GM12878 (cell line): ENCODE measurements at regions not wholly inside any gene's neighbourhood (a gene's known extent, or its start where the extent isn't known, plus 50 kb on each side); places are given as distances from the start of the nearest gene placed in this dataset.

Experiments used
- ATAC-seq: fragments of 200-7000 bp; cut with Tn5 transposase; 3 replicates; pipeline ENCODE4 v1.9.1; 2020; ENCODE audit warnings: mild to moderate bottlenecking, moderate library complexity
- BruUV-seq: library from RNA; stranded (reverse); fragments of 400-500 nt; replicated peaks from 2 replicates; lab custom pipeline; 2021; lab: Mats Ljungman, UMichigan
- CTCF ChIA-PET: fragments of 300-600 bp; sonication (Branson Sonifier 250); formaldehyde crosslinking; extraction: SDS; loops from one replicate; lab custom pipeline; 2021; ENCODE audit warnings: inconsistent platforms; lab: Yijun Ruan, JAX
- POLR2A ChIA-PET: fragments of 350-600 bp; formaldehyde crosslinking; extraction: SDS; loops from one replicate; lab custom pipeline; 2021; ENCODE audit warnings: inconsistent platforms; lab: Charles Lee
- RAD21 ChIA-PET: fragments of 300-600 bp; sonication (Branson Sonifier 250); formaldehyde crosslinking; loops from one replicate; lab custom pipeline; 2023; ENCODE audit warnings: antibody characterized with exemption; ENCODE audit not compliant: unreplicated experiment; lab: Charles Lee
- SMC1A ChIA-PET: fragments of 300-600 bp; sonication (Branson Sonifier 250); formaldehyde crosslinking; loops from one replicate; lab custom pipeline; 2023; ENCODE audit not compliant: unreplicated experiment, uncharacterized antibody; lab: Charles Lee
- DNase-seq: peaks from one replicate; pipeline ENCODE4 v3.0.0-alpha.2; 2011; ENCODE audit warnings: low read depth, low spot score
- FAIRE-seq: peaks from 3 replicates; lab custom pipeline; 2011; peaks lifted over from hg19 to GRCh38; lab: Jason Lieb, UNC
- H2AFZ ChIP-seq: 2 replicates; pipeline ENCODE4 v1.6.0; 2011; ENCODE audit warnings: low read depth, low read length, control low read depth; ENCODE audit not compliant: control insufficient read depth
- H3K27ac ChIP-seq: 2 replicates; pipeline ENCODE4 v1.5.1; 2011; ENCODE audit warnings: control low read depth; ENCODE audit not compliant: control insufficient read depth, insufficient read depth
- H3K27me3 ChIP-seq, 2 experiments: replicated peaks in 1 of 2; 2 replicates each; pipeline versions ENCODE4 v1.6.0 to v1.6.1; 2011; ENCODE audit warnings: low read length in 1 of 2; ENCODE audit not compliant: control insufficient read depth in 2 of 2, insufficient read depth in 2 of 2
- H3K36me3 ChIP-seq, 2 experiments: 2 replicates each; pipeline ENCODE4 v1.5.1; 2011; ENCODE audit warnings: low read length in 1 of 2; ENCODE audit not compliant: control insufficient read depth in 2 of 2, insufficient read depth in 2 of 2
- H3K4me1 ChIP-seq: 2 replicates; pipeline ENCODE4 v1.6.1; 2011; ENCODE audit warnings: mild to moderate bottlenecking, low read length, moderate library complexity, mixed read lengths; ENCODE audit not compliant: control insufficient read depth, insufficient read depth
- H3K4me2 ChIP-seq: 2 replicates; pipeline ENCODE4 v1.6.0; 2011; ENCODE audit warnings: control low read depth; ENCODE audit not compliant: control insufficient read depth, insufficient read depth
- H3K4me3 ChIP-seq: fragments of 200-600 bp; sonication (generic); 2 replicates; pipeline ENCODE4 v1.5.1; 2016
- H3K79me2 ChIP-seq: 2 replicates; pipeline ENCODE4 v1.6.0; 2011; ENCODE audit warnings: low read length; ENCODE audit not compliant: control insufficient read depth, insufficient read depth
- H3K9ac ChIP-seq: 2 replicates; pipeline ENCODE4 v1.8.0; 2011; ENCODE audit warnings: low read length, control low read depth, mixed read lengths; ENCODE audit not compliant: control insufficient read depth, insufficient read depth
- H3K9me3 ChIP-seq: replicated peaks from 3 replicates; pipeline ENCODE4 v1.5.1; 2011; ENCODE audit warnings: mild to moderate bottlenecking, low read length; ENCODE audit not compliant: control insufficient read depth, insufficient read depth
- H4K20me1 ChIP-seq: 2 replicates; pipeline ENCODE4 v1.6.0; 2011; ENCODE audit not compliant: control insufficient read depth, insufficient read depth
- CEBPB ChIP-seq, 2 experiments: fragments of 150-350 bp in 1 of 2; IDR thresholded peaks; 2 replicates each; pipeline ENCODE4 v1.6.1; 2012 to 2014; ENCODE audit warnings: low read depth in 2 of 2, low read length in 2 of 2, borderline replicate concordance in 1 of 2, inconsistent platforms in 1 of 2
- CUX1 ChIP-seq: IDR thresholded peaks from 2 replicates; pipeline ENCODE4 v1.6.1; 2012; ENCODE audit warnings: improper control_type of control experiment, low read depth, low read length; ENCODE audit not compliant: insufficient replicate concordance
- EED ChIP-seq: sonication (generic); IDR thresholded peaks from 2 replicates; pipeline ENCODE4 v1.6.1; 2016; ENCODE audit warnings: antibody characterized with exemption, low read depth
- ESRRA ChIP-seq: IDR thresholded peaks from 2 replicates; pipeline ENCODE4 v1.6.1; 2012; ENCODE audit warnings: mild to moderate bottlenecking, low read length, improper control_type of control experiment
- JUND ChIP-seq: IDR thresholded peaks from 2 replicates; pipeline ENCODE4 v1.6.1; 2012; ENCODE audit warnings: low read depth, mild to moderate bottlenecking, low read length, improper control_type of control experiment, moderate library complexity
- MTA3 ChIP-seq: IDR thresholded peaks from 2 replicates; pipeline ENCODE4 v1.6.1; 2012; ENCODE audit warnings: low read length, inconsistent platforms, borderline replicate concordance
- NFIC ChIP-seq: IDR thresholded peaks from 2 replicates; pipeline ENCODE4 v1.6.1; 2012; ENCODE audit warnings: low read depth, mild to moderate bottlenecking, inconsistent platforms, low read length, moderate library complexity
- POLR2AphosphoS2 ChIP-seq: IDR thresholded peaks from 2 replicates; pipeline ENCODE4 v1.6.1; 2011; ENCODE audit warnings: low read depth, mild to moderate bottlenecking, low read length, improper control_type of control experiment, moderate library complexity
- TCF7 ChIP-seq: IDR thresholded peaks from 2 replicates; pipeline ENCODE4 v1.6.1; 2014; ENCODE audit warnings: antibody characterized with exemption, borderline replicate concordance
- ZBTB33 ChIP-seq: fragments of 450-650 bp; IDR thresholded peaks from 2 replicates; pipeline ENCODE4 v1.6.1; 2017; ENCODE audit warnings: mild to moderate bottlenecking
- WGBS: methylation state at CpG from one replicate; pipeline ENCODE4 v1.1.6; 2016; ENCODE audit warnings: low lambda C conversion rate; ENCODE audit not compliant: insufficient replicate concordance, insufficient coverage; ENCODE audit errors: missing lambda C conversion rate; 5-methylcytosine and 5-hydroxymethylcytosine counted together
- in situ Hi-C: fragments of 300-500 bp; cut with MboI; formaldehyde crosslinking; loops from 9 replicates; pipeline ENCODE4 v1.14.3; 2018; ENCODE audit warnings: mixed read lengths
- intact Hi-C: fragments of 100-400 bp; cut with micrococcal nuclease; formaldehyde crosslinking; loops from one replicate; pipeline ENCODE4 v1.14.2; 2022; ENCODE audit not compliant: unreplicated experiment
- TF ChIP-seq, protein P1 (sequence below): IDR thresholded peaks from 2 replicates; pipeline ENCODE4 v1.6.1; 2011; ENCODE audit warnings: borderline replicate concordance, low read depth, mild to moderate bottlenecking, moderate library complexity, low read length; ENCODE audit not compliant: insufficient read depth, poor library complexity, severe bottlenecking
- TF ChIP-seq, protein P2 (sequence below): fragments of 450-650 bp; IDR thresholded peaks from 2 replicates; pipeline ENCODE4 v1.6.1; 2016; ENCODE audit warnings: mild to moderate bottlenecking

GRCh38 chr3:94310341-94311135 lies 247.7 kb downstream of the NSUN3 start:
- in situ Hi-C loops, result no loop called here
- SMC1A ChIA-PET, result no interaction called here
- WGBS, result 0% methylated on average over 5 of the region's 5 CpGs
- H3K9ac ChIP-seq, result no peak overlapping the region
- H4K20me1 ChIP-seq, result no peaks in the 10 kb centered on the region
- BruUV-seq, result no TSS peak
- no peaks in the 10 kb centered on the region for H3K27me3 ChIP-seq
- RAD21 ChIA-PET, result no interaction called here
- H3K4me1 ChIP-seq, result no peaks in the 10 kb centered on the region
- POLR2A ChIA-PET, result no interaction called here
- FAIRE-seq, result no peak
- CTCF ChIA-PET, result interaction anchor here (1.4 to 1.7 kb wide), 2 partner anchors 9 to 61 kb away, joined by 3 to 5 read pairs; no protein-coding TSS in a partner anchor
- no peaks in the 10 kb centered on the region for H3K9me3 ChIP-seq
- H3K27ac ChIP-seq, result no peak overlapping the region
- H3K79me2 ChIP-seq, result no peaks in the 10 kb centered on the region
- intact Hi-C loops, result no loop called here
- no peak overlapping the region for H3K4me3 ChIP-seq
- no peak overlapping the region for H2AFZ ChIP-seq
- no peaks in the 10 kb centered on the region for H3K36me3 ChIP-seq
- no peak for ATAC-seq
- no peak for DNase-seq
- no peak overlapping the region for H3K4me2 ChIP-seq
- no peak for TF ChIP-seq EED
- TF ChIP-seq TCF7, result no peak
- TF ChIP-seq ZBTB33, result no peak
- no peak for TF ChIP-seq POLR2AphosphoS2
- TF ChIP-seq, protein P1, sequence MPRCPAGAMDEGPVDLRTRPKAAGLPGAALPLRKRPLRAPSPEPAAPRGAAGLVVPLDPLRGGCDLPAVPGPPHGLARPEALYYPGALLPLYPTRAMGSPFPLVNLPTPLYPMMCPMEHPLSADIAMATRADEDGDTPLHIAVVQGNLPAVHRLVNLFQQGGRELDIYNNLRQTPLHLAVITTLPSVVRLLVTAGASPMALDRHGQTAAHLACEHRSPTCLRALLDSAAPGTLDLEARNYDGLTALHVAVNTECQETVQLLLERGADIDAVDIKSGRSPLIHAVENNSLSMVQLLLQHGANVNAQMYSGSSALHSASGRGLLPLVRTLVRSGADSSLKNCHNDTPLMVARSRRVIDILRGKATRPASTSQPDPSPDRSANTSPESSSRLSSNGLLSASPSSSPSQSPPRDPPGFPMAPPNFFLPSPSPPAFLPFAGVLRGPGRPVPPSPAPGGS, result no peak
- TF ChIP-seq JUND, result no peak
- TF ChIP-seq, protein P2, sequence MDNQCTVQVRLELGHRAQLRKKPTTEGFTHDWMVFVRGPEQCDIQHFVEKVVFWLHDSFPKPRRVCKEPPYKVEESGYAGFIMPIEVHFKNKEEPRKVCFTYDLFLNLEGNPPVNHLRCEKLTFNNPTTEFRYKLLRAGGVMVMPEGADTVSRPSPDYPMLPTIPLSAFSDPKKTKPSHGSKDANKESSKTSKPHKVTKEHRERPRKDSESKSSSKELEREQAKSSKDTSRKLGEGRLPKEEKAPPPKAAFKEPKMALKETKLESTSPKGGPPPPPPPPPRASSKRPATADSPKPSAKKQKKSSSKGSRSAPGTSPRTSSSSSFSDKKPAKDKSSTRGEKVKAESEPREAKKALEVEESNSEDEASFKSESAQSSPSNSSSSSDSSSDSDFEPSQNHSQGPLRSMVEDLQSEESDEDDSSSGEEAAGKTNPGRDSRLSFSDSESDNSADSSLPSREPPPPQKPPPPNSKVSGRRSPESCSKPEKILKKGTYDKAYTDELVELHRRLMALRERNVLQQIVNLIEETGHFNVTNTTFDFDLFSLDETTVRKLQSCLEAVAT, result no peak
- no peak for TF ChIP-seq NFIC
- TF ChIP-seq CEBPB (IDR thresholded peaks at IDR 0.05; ENCODE audit: borderline replicate concordance in 1 of 2, low read depth in 2 of 2, low read length in 2 of 2), result no peak
- TF ChIP-seq MTA3, result no peak
- TF ChIP-seq CUX1, result no peak
- TF ChIP-seq ESRRA, result no peak
